Osteocyte (in vitro differentiated cells): ENCODE measurements at regions not wholly inside any gene's neighbourhood (a gene's known extent, or its start where the extent isn't known, plus 50 kb on each side); places are given as distances from the start of the nearest gene placed in this dataset.

Source experiments
- DNase-seq: peaks from one replicate; pipeline ENCODE4 v3.0.0; 2021; ENCODE audit warnings: mixed read lengths; ENCODE audit not compliant: unreplicated experiment; ENCODE audit errors: extremely low spot score
- H3K27ac Mint-ChIP-seq: one replicate; pipeline ENCODE4 v1.8.0; 2021; ENCODE audit warnings: mild to moderate bottlenecking, mixed read lengths; ENCODE audit not compliant: unreplicated experiment
- H3K27me3 Mint-ChIP-seq: one replicate; pipeline ENCODE4 v1.8.0; 2021; ENCODE audit warnings: mixed read lengths; ENCODE audit not compliant: unreplicated experiment
- H3K36me3 Mint-ChIP-seq: one replicate; pipeline ENCODE4 v1.8.0; 2021; ENCODE audit warnings: mixed read lengths; ENCODE audit not compliant: unreplicated experiment
- H3K4me1 Mint-ChIP-seq: one replicate; pipeline ENCODE4 v1.8.0; 2021; ENCODE audit warnings: mixed read lengths; ENCODE audit not compliant: unreplicated experiment
- H3K4me3 Mint-ChIP-seq: one replicate; pipeline ENCODE4 v1.8.0; 2021; ENCODE audit warnings: mild to moderate bottlenecking, moderate library complexity, mixed read lengths; ENCODE audit not compliant: unreplicated experiment
- H3K9me3 Mint-ChIP-seq: one replicate; pipeline ENCODE4 v1.8.0; 2021; ENCODE audit warnings: mixed read lengths; ENCODE audit not compliant: unreplicated experiment
- CTCF ChIP-seq: fragments of 200-600 bp; sonication (generic); IDR thresholded peaks from 2 replicates; pipeline ENCODE4 v1.5.0; 2021; ENCODE audit warnings: antibody characterized with exemption, mild to moderate bottlenecking, moderate library complexity

- TF ChIP-seq CTCF = no peak
- Mint-ChIP-seq H3K4me1 (no peaks in the 10 kb centered on the region), H3K27ac (no peak overlapping the region), H3K27me3 (peaks cover 2% of the 10 kb centered on the region), H3K9me3 (peaks cover 5% of the 10 kb centered on the region), H3K36me3 (no peaks in the 10 kb centered on the region), H3K4me3 (no peak overlapping the region)
- no peak for DNase-seq
These were observed 833.6 kb upstream of the SOX9 start for GRCh38 chr17:71287071-71287823.

GRCh38 chr17:71292006-71292405 is 828.8 kb upstream of the SOX9 start:
- no peak overlapping the region for H3K27ac Mint-ChIP-seq

GRCh38 chr17:71296005-71296404 is 824.8 kb upstream of the SOX9 start:
- no peak for TF ChIP-seq CTCF
- no peak overlapping the region for H3K27ac Mint-ChIP-seq
- no peaks in the 10 kb centered on the region for H3K27me3 Mint-ChIP-seq
- no peaks in the 10 kb centered on the region for H3K36me3 Mint-ChIP-seq
- no peaks in the 10 kb centered on the region for H3K4me1 Mint-ChIP-seq
- no peak for DNase-seq
- no peak overlapping the region for H3K4me3 Mint-ChIP-seq
- H3K9me3 Mint-ChIP-seq = no peaks in the 10 kb centered on the region

More at GRCh38 chr17:71292006-71292405, 828.8 kb upstream of the SOX9 start:
- TF ChIP-seq CTCF = no peak
- H3K9me3 Mint-ChIP-seq = peaks cover 5% of the 10 kb centered on the region
- H3K4me3 Mint-ChIP-seq = no peak overlapping the region
- DNase-seq = no peak
- peaks cover 1% of the 10 kb centered on the region for H3K27me3 Mint-ChIP-seq
- no peaks in the 10 kb centered on the region for H3K36me3 Mint-ChIP-seq
- H3K4me1 Mint-ChIP-seq = no peaks in the 10 kb centered on the region

GRCh38 chr17:71301063-71301462 is 819.8 kb upstream of the SOX9 start:
- H3K27ac Mint-ChIP-seq = no peak overlapping the region
- H3K9me3 Mint-ChIP-seq = peaks cover 6% of the 10 kb centered on the region
- no peak for DNase-seq
- no peak overlapping the region for H3K4me3 Mint-ChIP-seq
- no peaks in the 10 kb centered on the region for H3K4me1 Mint-ChIP-seq
- no peaks in the 10 kb centered on the region for H3K36me3 Mint-ChIP-seq
- TF ChIP-seq CTCF = no peak
- H3K27me3 Mint-ChIP-seq = no peaks in the 10 kb centered on the region

GRCh38 chr17:71302721-71303549 is 817.9 kb upstream of the SOX9 start:
- Mint-ChIP-seq H3K27me3 (no peaks in the 10 kb centered on the region), H3K4me3 (no peak overlapping the region), H3K27ac (no peak overlapping the region), H3K36me3 (no peaks in the 10 kb centered on the region), H3K9me3 (peaks cover 13% of the 10 kb centered on the region), H3K4me1 (no peaks in the 10 kb centered on the region)
- TF ChIP-seq CTCF = no peak
- DNase-seq = no peak
